HG02763 (cell line): ENCODE measurements at regions not wholly inside any gene's neighbourhood (a gene's known extent, or its start where the extent isn't known, plus 50 kb on each side); places are given as distances from the start of the nearest gene placed in this dataset.
"Not testable (repeated sequence)": the region's sequence is repeated elsewhere in the genome, so short reads cannot be mapped to it uniquely, and the experiment has no call there.

Experiments used
- ATAC-seq: cut with Tn5 transposase; IDR thresholded peaks from one replicate; pipeline ENCODE4 v1.9.1; 2021; ENCODE audit warnings: mild to moderate bottlenecking, moderate library complexity; ENCODE audit not compliant: unreplicated experiment

DNA sequence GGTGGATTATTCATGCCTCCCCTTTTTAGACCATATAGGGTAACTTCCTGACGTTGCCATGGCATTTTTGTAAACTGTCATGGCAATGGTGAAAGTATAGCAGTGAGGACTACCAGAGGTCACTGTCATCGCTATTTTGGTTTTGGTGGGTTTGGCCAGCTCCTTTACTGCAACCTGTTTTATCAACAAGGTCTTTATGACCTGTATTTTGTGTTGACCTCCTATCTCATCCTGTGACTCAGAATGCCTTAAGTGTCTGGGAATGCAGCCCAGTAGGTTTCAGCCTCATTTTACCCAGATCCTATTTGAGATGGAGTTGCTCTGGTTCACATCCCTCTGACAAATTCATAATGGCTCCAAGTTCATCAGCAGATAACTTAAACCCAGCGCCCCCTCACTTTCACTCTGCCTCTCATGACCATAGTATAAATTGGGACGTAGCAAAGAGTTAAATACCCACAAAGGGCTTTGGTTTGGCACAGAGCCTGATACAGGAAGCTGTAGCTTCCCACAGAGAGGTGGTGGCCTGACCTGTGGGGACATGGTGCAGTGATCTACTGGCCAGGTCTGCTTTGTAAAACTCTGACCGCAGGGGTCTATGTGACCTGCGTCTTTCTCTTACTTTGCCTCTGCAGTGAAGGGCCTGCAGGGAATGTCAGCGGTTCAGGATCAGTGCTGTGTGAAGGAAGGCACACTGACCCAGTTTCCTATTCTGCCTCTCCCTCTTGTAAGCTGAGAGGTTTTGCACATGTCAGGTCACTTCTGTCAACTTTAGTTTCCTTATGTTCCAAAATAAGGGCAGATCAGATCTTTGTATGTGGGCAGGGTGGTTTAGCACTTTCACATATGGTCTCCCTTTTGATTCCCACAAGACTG is 78.1 kb upstream of the ZNF644 start:
- no peak for ATAC-seq

GRCh38 chr1:91098299-91098906 is 76.6 kb upstream of the ZNF644 start:
- ATAC-seq: no peak

DNA sequence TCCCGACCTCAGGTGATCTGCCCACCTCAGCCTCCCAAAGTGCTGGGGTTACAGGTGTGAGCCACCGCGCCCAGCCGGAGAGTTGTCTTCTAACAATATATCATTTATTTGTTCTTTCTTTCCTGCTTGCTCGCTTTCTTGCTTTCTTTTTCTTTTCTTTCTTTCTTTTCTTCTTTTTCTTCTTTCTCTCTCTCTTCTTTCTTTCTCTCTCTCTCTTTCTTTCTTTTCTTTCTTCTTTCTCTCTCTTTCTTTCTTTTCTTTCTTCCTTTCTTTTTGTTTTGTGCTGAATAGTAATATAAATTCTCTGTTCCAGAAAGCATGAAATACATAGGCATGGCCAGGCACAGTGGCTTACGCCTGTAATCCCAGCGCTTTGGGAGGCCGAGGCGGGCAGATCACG is 73.5 kb upstream of the ZNF644 start:
- ATAC-seq: not testable (repeated sequence)

- ATAC-seq: no peak
Measured at GRCh38 chr1:91092503-91092902, 70.7 kb upstream of the ZNF644 start.

DNA sequence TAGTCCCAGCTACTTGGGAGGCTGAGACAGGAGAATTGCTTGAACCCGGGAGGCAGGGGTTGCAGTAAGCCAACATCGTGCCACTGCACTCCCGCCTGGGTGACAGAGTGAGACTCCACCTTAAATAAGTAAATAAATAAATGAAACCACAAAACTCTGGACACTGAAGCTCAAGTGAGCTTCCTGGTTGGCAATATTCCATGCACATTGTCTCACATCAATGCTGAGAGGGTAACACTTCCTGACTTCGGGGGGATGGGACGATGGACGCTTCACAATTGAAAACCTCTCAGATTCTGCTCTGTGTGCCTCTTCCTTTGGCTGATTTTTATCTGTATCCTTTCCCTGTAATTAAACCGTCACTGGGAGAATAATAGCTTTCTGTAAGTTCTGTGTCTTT is 70.0 kb upstream of the ZNF644 start:
- ATAC-seq: no peak

- no peak for ATAC-seq
Measured at GRCh38 chr1:91080650-91081049, 58.8 kb upstream of the ZNF644 start.

- ATAC-seq: no peak
Measured at GRCh38 chr1:91078859-91079258, 57.0 kb upstream of the ZNF644 start.

DNA sequence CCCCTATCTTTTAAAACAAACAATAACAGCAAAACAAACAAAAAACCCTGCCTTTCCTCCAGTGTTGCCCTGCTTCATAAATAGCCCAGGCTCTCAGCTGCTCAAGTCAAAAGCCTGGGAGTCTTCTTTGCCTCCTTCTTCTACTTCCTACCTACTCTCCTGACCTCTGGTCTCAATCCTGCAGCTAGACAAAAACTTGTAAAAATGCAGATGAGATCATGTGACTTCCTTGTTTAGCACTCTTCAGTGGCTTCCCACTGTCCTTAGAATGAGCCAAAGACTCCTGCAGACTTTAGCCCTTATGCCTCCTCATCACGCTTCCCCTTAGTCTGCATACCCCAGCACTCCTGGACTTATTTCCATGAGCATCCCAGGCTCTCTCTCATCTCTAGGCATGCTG is 55.0 kb upstream of the ZNF644 start:
- ATAC-seq: no peak

DNA sequence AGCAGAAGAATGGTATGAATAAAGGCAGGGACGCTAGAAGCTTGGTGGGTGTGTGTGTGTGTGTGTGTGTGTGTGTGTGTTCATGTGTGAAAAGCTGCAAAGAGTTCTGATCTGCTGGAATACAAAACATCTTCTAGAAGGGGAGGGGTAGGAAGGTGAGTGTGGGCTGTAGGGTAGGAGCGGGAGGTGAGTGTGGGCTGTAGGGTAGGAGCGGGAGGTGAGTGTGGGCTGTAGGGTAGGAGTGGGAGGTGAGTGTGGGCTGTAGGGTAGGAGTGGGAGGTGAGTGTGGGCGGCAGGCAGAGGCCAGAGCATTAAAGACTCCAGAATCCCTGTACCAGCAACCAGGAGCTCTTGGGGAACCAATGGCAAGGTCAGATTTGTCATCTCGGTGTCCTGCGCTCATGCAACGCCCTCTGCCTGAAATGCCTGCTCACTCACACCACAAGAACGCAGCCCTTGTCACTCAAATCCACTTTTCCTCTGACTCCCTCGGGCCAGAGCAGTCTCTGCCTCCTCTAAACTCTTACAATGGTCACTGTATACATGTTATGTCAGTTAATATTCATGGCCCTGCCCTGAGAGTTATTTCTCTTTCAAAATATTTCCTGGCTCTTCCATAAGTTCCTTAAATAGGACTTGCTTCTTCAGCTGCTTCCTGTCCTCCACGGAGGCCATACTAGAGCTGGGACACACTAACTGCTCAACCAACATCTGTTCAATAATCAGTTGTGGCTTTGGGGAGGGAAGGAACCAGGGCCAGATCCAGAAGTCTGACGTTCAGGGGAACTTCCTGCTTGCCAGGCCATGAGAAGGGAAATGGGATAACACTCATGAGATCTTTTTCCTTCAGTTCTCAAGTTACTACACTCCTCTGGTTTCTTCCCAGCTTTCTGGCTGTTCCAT is 53.6 kb upstream of the ZNF644 start:
- ATAC-seq: no peak

- no peak for ATAC-seq
Measured at GRCh38 chr1:91073299-91073698, 51.5 kb upstream of the ZNF644 start.

DNA sequence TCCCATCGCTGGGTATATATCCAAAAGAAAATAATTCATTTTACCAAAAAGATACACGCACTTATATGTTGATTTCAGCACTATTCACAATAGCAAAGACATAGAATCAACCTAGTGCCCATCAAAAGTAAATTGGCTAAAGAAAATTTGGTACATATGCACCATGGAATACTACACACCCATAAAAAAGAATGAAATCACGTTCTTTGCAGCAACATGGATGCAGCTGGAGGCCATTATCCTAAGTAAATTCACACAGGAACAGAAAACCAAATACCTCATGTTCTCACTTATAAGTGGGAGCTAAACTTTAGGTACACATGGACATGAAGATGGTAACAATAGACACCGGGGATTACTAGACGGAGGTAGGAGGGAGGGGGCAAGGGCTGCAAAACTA is 50.0 kb upstream of the ZNF644 start:
- no peak for ATAC-seq
